Mammary epithelial cell (primary cell): ENCODE measurements at regions not wholly inside any gene's neighbourhood (a gene's known extent, or its start where the extent isn't known, plus 50 kb on each side); places are given as distances from the start of the nearest gene placed in this dataset.

Source experiments
- EZH2 ChIP-seq: IDR thresholded peaks from 2 replicates; pipeline ENCODE4 v1.6.1; 2012; ENCODE audit warnings: low read length, inconsistent platforms, borderline replicate concordance
- TF ChIP-seq, protein P1 (sequence below), 2 donors: IDR thresholded peaks in 1 of 2; conservative IDR thresholded peaks in 1 of 2; 2 replicates each; pipeline ENCODE4 v1.5.1; 2011 to 2012; ENCODE audit warnings: inconsistent platforms in 2 of 2, low read length in 2 of 2, mild to moderate bottlenecking in 2 of 2, control low read depth in 1 of 2, low read depth in 1 of 2; ENCODE audit not compliant: insufficient read depth in 1 of 2; ENCODE audit errors: extremely low read depth in 1 of 2

DNA sequence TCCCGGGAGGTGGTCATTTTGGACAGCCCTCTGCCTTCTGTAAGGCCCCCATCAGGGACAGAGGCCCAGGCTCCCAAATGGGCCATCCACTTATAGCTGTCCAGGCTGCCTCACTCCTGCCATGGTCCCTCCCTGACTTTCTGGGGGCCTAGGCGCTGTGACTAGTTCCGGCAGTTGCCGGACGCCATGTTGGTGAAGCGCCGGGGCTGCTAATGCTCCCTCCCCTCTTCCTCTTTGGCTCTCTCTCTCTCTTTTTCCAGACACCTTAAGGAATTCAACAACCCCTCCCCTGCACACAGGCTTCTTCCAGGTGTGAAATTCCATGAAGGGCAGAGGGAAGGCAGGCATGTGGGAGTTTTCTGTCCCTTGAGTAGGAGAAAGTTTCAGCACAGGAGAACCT is 445.6 kb downstream of the SOX6 start:
- TF ChIP-seq, protein P1, sequence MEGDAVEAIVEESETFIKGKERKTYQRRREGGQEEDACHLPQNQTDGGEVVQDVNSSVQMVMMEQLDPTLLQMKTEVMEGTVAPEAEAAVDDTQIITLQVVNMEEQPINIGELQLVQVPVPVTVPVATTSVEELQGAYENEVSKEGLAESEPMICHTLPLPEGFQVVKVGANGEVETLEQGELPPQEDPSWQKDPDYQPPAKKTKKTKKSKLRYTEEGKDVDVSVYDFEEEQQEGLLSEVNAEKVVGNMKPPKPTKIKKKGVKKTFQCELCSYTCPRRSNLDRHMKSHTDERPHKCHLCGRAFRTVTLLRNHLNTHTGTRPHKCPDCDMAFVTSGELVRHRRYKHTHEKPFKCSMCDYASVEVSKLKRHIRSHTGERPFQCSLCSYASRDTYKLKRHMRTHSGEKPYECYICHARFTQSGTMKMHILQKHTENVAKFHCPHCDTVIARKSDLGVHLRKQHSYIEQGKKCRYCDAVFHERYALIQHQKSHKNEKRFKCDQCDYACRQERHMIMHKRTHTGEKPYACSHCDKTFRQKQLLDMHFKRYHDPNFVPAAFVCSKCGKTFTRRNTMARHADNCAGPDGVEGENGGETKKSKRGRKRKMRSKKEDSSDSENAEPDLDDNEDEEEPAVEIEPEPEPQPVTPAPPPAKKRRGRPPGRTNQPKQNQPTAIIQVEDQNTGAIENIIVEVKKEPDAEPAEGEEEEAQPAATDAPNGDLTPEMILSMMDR (conservative IDR thresholded peaks at IDR 0.05 in 1 of 2, IDR thresholded peaks at IDR 0.05 in 1 of 2; ENCODE audit: extremely low read depth in 1 of 2, insufficient read depth in 1 of 2, low read depth in 1 of 2, low read length in 2 of 2): no peak
- no peak for TF ChIP-seq EZH2
